Endodermal cell (in vitro differentiated cells): ENCODE measurements at regions not wholly inside any gene's neighbourhood (a gene's known extent, or its start where the extent isn't known, plus 50 kb on each side); places are given as distances from the start of the nearest gene placed in this dataset.

Experiments used
- DNase-seq: peaks from one replicate; pipeline ENCODE4 v3.0.0-alpha.2; 2017
- H3K27ac ChIP-seq: 2 replicates; pipeline ENCODE4 v1.5.1; 2013; ENCODE audit warnings: mild to moderate bottlenecking, low read depth, low read length, moderate library complexity
- H3K27me3 ChIP-seq: 2 replicates; pipeline ENCODE4 v1.6.1; 2013; ENCODE audit warnings: mild to moderate bottlenecking, low read length, moderate library complexity; ENCODE audit not compliant: insufficient read depth, control insufficient read depth, poor library complexity, severe bottlenecking
- H3K36me3 ChIP-seq: 2 replicates; pipeline ENCODE4 v1.7.0; 2013; ENCODE audit warnings: mild to moderate bottlenecking, low read length, moderate library complexity; ENCODE audit not compliant: control insufficient read depth, insufficient read depth
- H3K4me1 ChIP-seq: one replicate; pipeline ENCODE4 v1.7.0; 2013; ENCODE audit warnings: low read length; ENCODE audit not compliant: control insufficient read depth, insufficient read depth
- H3K4me3 ChIP-seq: 2 replicates; pipeline ENCODE4 v1.5.1; 2013; ENCODE audit warnings: mild to moderate bottlenecking, low read length, moderate library complexity
- H3K9ac ChIP-seq: 2 replicates; pipeline ENCODE4 v1.6.1; 2013; ENCODE audit warnings: mild to moderate bottlenecking, low read length, moderate library complexity; ENCODE audit not compliant: poor library complexity, severe bottlenecking; ENCODE audit errors: extremely low read depth
- H3K9me3 ChIP-seq: 2 replicates; pipeline ENCODE4 v1.6.1; 2013; ENCODE audit warnings: mild to moderate bottlenecking, low read length, moderate library complexity; ENCODE audit not compliant: control insufficient read depth
- H3K27ac Mint-ChIP-seq: 2 replicates; pipeline ENCODE4 v1.8.0; 2020; ENCODE audit warnings: mixed read lengths
- H3K27me3 Mint-ChIP-seq: 2 replicates; pipeline ENCODE4 v1.8.0; 2021; ENCODE audit warnings: mild to moderate bottlenecking, mixed read lengths; ENCODE audit not compliant: insufficient read depth
- H3K36me3 Mint-ChIP-seq: 2 replicates; pipeline ENCODE4 v1.8.0; 2020; ENCODE audit warnings: low read depth, mixed read lengths
- H3K4me1 Mint-ChIP-seq: 2 replicates; pipeline ENCODE4 v1.8.0; 2020; ENCODE audit warnings: mixed read lengths
- H3K4me3 Mint-ChIP-seq: 2 replicates; pipeline ENCODE4 v1.8.0; 2020; ENCODE audit warnings: mild to moderate bottlenecking, moderate library complexity, mixed read lengths
- H3K9me3 Mint-ChIP-seq: 2 replicates; pipeline ENCODE4 v1.8.0; 2020; ENCODE audit warnings: mild to moderate bottlenecking, mixed read lengths
- WGBS, 2 experiments: methylation state at CpG; one replicate each; pipeline versions ENCODE4 v1.1.5 to v1.1.7; 2013; ENCODE audit warnings: missing lambda C conversion rate in 2 of 2, mixed read lengths in 1 of 2; ENCODE audit not compliant: insufficient coverage in 1 of 2, insufficient read length in 1 of 2; 5-methylcytosine and 5-hydroxymethylcytosine counted together
- TF ChIP-seq, protein P1 (sequence below): fragments of 200-600 bp; sonication (generic); conservative IDR thresholded peaks from 2 replicates; pipeline ENCODE4 v1.5.0; 2021; ENCODE audit warnings: antibody characterized with exemption, mild to moderate bottlenecking

DNA sequence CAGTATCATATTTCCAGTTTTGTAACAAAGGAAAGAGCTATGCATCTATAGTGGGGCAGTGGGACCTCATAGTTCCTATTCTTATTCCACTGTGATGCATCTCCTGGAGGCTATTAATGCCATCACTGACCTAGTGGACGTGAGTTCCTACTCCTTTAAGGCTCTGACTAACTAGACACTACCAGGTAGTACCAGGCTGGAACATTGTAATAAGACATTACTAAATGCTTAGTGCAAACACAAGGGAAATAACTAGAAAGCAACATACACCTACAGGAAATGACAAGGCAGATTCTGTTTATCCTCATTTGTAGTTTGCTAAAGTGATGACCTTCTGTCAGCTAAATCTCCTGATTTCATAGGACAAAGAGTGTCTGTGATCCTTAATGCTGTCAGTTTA lies 192.5 kb downstream of the POSTN start:
- H3K36me3 Mint-ChIP-seq, result no peaks in the 10 kb centered on the region
- H3K9me3 ChIP-seq, result peaks cover 5% of the 10 kb centered on the region
- H3K36me3 ChIP-seq, result no peaks in the 10 kb centered on the region
- TF ChIP-seq, protein P1, sequence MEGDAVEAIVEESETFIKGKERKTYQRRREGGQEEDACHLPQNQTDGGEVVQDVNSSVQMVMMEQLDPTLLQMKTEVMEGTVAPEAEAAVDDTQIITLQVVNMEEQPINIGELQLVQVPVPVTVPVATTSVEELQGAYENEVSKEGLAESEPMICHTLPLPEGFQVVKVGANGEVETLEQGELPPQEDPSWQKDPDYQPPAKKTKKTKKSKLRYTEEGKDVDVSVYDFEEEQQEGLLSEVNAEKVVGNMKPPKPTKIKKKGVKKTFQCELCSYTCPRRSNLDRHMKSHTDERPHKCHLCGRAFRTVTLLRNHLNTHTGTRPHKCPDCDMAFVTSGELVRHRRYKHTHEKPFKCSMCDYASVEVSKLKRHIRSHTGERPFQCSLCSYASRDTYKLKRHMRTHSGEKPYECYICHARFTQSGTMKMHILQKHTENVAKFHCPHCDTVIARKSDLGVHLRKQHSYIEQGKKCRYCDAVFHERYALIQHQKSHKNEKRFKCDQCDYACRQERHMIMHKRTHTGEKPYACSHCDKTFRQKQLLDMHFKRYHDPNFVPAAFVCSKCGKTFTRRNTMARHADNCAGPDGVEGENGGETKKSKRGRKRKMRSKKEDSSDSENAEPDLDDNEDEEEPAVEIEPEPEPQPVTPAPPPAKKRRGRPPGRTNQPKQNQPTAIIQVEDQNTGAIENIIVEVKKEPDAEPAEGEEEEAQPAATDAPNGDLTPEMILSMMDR, result no peak
- H3K27me3 Mint-ChIP-seq, result no peaks in the 10 kb centered on the region
- no peaks in the 10 kb centered on the region for H3K27me3 ChIP-seq
- H3K9ac ChIP-seq, result no peak overlapping the region
- 100% methylated on average over 1 of the region's 1 CpG; no CpG with 5 or more reads in 1 of the 2 experiments for WGBS, 2 experiments
- no peaks in the 10 kb centered on the region for H3K4me1 Mint-ChIP-seq
- H3K9me3 Mint-ChIP-seq, result no peaks in the 10 kb centered on the region
- no peak overlapping the region for H3K27ac ChIP-seq
- no peak for DNase-seq
- H3K27ac Mint-ChIP-seq, result no peak overlapping the region
- no peak overlapping the region for H3K4me3 Mint-ChIP-seq
- no peak overlapping the region for H3K4me3 ChIP-seq
- H3K4me1 ChIP-seq, result no peaks in the 10 kb centered on the region

DNA sequence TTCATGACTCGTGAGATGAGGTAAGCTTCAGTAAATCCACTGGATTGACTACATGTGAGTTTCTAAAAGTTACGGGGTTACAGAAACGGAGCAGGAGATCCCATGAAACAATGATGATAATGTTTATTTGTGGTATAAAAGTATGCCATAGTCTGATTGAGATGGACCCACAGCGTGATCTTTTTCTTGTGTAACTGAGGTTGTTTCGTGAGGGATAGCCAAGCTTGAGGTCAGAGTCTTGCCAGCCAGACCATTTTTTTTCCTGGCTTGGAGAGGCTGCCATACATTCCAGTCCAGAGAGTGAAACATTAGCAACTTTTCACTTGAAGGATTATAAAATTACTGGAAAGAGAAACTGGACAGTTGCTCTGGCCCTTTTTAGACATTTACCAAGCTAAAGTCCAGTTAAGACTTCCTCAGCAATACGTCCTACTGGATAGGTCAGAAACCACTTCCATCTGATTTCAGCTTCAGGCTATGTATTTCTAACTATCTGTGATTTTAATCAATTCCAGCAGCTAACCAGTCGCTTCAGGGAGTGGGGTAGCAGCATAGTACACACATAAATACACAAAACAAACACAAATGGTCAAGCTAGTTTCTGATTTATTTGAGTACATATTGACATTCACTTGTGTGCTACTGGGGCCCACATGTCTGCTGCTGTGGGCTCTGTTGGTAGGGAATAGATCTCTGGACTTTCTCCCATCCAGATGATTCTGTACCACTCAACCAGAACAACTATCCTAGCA lies 194.6 kb downstream of the POSTN start:
- Histone ChIP-seq H3K9me3 (peaks cover 12% of the 10 kb centered on the region), H3K36me3 (no peaks in the 10 kb centered on the region), H3K27me3 (no peaks in the 10 kb centered on the region), H3K9ac (no peak overlapping the region), H3K4me3 (no peak overlapping the region), H3K4me1 (no peaks in the 10 kb centered on the region), H3K27ac (no peak overlapping the region)
- peaks cover 9% of the 10 kb centered on the region for H3K9me3 Mint-ChIP-seq
- TF ChIP-seq, protein P1, result no peak
- H3K36me3 Mint-ChIP-seq, result no peaks in the 10 kb centered on the region
- no peaks in the 10 kb centered on the region for H3K4me1 Mint-ChIP-seq
- no peak for DNase-seq
- no peak overlapping the region for H3K4me3 Mint-ChIP-seq
- 89 to 96% methylated on average over 6 to 7 of the region's 7 CpGs for whole genome bisulfite sequencing, 2 experiments
- no peak overlapping the region for H3K27ac Mint-ChIP-seq
- no peaks in the 10 kb centered on the region for H3K27me3 Mint-ChIP-seq

DNA sequence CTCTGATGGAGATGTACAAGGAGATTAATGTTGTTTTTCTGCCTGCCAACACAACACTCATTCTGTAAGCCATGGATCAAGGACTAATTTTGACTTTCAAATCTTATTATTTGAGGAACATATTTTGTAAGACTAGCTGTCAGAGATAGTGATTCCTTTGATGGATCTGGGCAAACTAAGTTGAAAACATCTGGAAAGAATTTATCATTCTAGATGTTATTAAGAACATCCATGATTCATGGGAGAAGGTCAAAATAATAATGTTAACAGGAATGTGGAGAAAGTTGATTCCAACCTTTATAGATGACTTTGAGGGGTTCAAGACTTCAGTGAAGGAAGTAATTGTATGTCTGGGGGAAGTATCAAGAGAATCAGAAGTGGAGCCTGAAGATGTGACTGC lies 196.8 kb downstream of the POSTN start:
- H3K4me3 ChIP-seq, result no peak overlapping the region
- H3K9me3 ChIP-seq, result peaks cover 12% of the 10 kb centered on the region
- Mint-ChIP-seq H3K27ac (no peak overlapping the region), H3K9me3 (peaks cover 16% of the 10 kb centered on the region), H3K27me3 (peaks cover 1% of the 10 kb centered on the region), H3K4me3 (no peak overlapping the region), H3K36me3 (no peaks in the 10 kb centered on the region), H3K4me1 (peaks cover 5% of the 10 kb centered on the region)
- H3K27me3 ChIP-seq, result no peaks in the 10 kb centered on the region
- DNase-seq, result no peak
- H3K27ac ChIP-seq, result no peak overlapping the region
- H3K36me3 ChIP-seq, result no peaks in the 10 kb centered on the region
- TF ChIP-seq, protein P1, result no peak
- H3K9ac ChIP-seq, result no peak overlapping the region
- no peaks in the 10 kb centered on the region for H3K4me1 ChIP-seq
